Osteoblast (primary cell): ENCODE measurements at regions not wholly inside any gene's neighbourhood (a gene's known extent, or its start where the extent isn't known, plus 50 kb on each side); places are given as distances from the start of the nearest gene placed in this dataset.

ENCODE experiments used
- DNase-seq: peaks from one replicate; pipeline ENCODE4 v3.0.0; 2011; ENCODE audit warnings: low spot score, mixed read lengths; ENCODE audit not compliant: insufficient read length; ENCODE audit errors: missing footprints
- H2AFZ ChIP-seq: 2 replicates; pipeline ENCODE4 v1.6.0; 2011; ENCODE audit warnings: mild to moderate bottlenecking, low read length
- H3K27ac ChIP-seq: 2 replicates; pipeline ENCODE4 v1.5.1; 2011; ENCODE audit warnings: mild to moderate bottlenecking, low read depth, low read length, moderate library complexity
- H3K27me3 ChIP-seq: 2 replicates; pipeline ENCODE4 v1.6.0; 2012; ENCODE audit warnings: mild to moderate bottlenecking, control low read depth, inconsistent platforms, low read length, moderate library complexity; ENCODE audit not compliant: insufficient read depth
- H3K36me3 ChIP-seq: 2 replicates; pipeline ENCODE4 v1.5.1; 2011; ENCODE audit warnings: mild to moderate bottlenecking, low read length, control low read depth, moderate library complexity; ENCODE audit not compliant: insufficient read depth
- H3K4me1 ChIP-seq: 2 replicates; pipeline ENCODE4 v1.5.1; 2011; ENCODE audit warnings: mild to moderate bottlenecking, low read length, control low read depth, moderate library complexity; ENCODE audit not compliant: insufficient read depth
- H3K4me2 ChIP-seq: 2 replicates; pipeline ENCODE4 v1.6.0; 2011; ENCODE audit warnings: mild to moderate bottlenecking, low read length; ENCODE audit not compliant: insufficient read depth
- H3K4me3 ChIP-seq: fragments of 200-600 bp; sonication (generic); 3 replicates; pipeline ENCODE4 v1.5.1; 2012; ENCODE audit warnings: mild to moderate bottlenecking, low read length, inconsistent platforms; ENCODE audit not compliant: insufficient read depth
- H3K79me2 ChIP-seq: 2 replicates; pipeline ENCODE4 v1.6.0; 2012; ENCODE audit warnings: mild to moderate bottlenecking, low read length, control low read depth, inconsistent platforms; ENCODE audit not compliant: insufficient read depth
- H3K9me3 ChIP-seq: 2 replicates; pipeline ENCODE4 v1.5.1; 2011; ENCODE audit warnings: low read depth, low read length, control low read depth
- H4K20me1 ChIP-seq: 2 replicates; pipeline ENCODE4 v1.6.0; 2012; ENCODE audit warnings: mild to moderate bottlenecking, low read length, control low read depth; ENCODE audit not compliant: insufficient read depth
- TF ChIP-seq, protein P1 (sequence below): IDR thresholded peaks from 2 replicates; pipeline ENCODE4 v1.5.1; 2011; ENCODE audit warnings: mild to moderate bottlenecking, low read depth, low read length, moderate library complexity; ENCODE audit errors: extremely low read depth

DNA sequence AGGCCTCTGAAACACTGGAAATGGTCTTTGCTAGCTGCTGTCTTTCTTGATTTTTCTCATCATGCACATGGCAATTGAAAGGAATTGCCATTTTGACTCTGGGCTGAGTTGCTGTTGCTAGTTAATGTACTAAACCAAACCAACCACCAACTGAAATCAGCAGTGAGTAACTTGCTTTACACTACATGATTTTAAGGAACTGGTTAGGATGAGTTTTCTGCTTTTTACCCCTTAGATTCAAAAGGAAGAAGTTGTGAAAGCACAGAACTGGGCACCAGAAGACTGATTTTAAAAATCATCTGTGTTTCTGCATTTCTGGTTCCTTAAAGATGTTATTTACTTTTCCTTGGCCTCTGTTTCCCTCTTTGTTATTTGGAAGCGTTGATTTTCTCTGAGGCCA, 361.9 kb downstream of the HLX start:
- H3K79me2 ChIP-seq: no peaks in the 10 kb centered on the region
- H3K36me3 ChIP-seq: no peaks in the 10 kb centered on the region
- TF ChIP-seq, protein P1, sequence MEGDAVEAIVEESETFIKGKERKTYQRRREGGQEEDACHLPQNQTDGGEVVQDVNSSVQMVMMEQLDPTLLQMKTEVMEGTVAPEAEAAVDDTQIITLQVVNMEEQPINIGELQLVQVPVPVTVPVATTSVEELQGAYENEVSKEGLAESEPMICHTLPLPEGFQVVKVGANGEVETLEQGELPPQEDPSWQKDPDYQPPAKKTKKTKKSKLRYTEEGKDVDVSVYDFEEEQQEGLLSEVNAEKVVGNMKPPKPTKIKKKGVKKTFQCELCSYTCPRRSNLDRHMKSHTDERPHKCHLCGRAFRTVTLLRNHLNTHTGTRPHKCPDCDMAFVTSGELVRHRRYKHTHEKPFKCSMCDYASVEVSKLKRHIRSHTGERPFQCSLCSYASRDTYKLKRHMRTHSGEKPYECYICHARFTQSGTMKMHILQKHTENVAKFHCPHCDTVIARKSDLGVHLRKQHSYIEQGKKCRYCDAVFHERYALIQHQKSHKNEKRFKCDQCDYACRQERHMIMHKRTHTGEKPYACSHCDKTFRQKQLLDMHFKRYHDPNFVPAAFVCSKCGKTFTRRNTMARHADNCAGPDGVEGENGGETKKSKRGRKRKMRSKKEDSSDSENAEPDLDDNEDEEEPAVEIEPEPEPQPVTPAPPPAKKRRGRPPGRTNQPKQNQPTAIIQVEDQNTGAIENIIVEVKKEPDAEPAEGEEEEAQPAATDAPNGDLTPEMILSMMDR: no peak
- no peaks in the 10 kb centered on the region for H3K27me3 ChIP-seq
- no peaks in the 10 kb centered on the region for H3K4me1 ChIP-seq
- no peak overlapping the region for H2AFZ ChIP-seq
- DNase-seq: no peak
- H3K4me3 ChIP-seq: no peak overlapping the region
- H4K20me1 ChIP-seq: no peaks in the 10 kb centered on the region
- H3K9me3 ChIP-seq: no peaks in the 10 kb centered on the region
- no peak overlapping the region for H3K4me2 ChIP-seq
- H3K27ac ChIP-seq: no peak overlapping the region

DNA sequence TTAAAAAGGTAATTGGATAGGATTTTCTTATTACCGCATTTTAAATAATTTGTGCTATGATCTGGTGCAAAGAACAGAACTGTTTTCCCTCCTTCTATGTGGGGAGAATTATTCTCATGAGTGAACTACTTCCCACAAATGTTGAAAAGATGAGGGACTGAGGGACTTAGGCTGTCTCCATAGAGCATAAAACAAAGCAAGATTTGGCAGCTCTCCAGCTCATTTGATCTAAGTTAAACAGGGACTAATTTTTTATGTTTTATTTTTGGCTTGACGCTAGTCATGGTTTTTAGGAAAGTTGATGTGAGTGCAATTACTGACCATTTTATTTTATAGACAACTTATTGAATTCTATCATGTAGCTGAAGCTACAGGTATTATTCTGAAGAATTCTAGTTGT, 362.3 kb downstream of the HLX start:
- Histone ChIP-seq H3K79me2 (no peaks in the 10 kb centered on the region), H3K27me3 (no peaks in the 10 kb centered on the region), H3K4me2 (no peak overlapping the region), H3K9me3 (no peaks in the 10 kb centered on the region), H4K20me1 (no peaks in the 10 kb centered on the region), H3K36me3 (no peaks in the 10 kb centered on the region), H3K27ac (no peak overlapping the region), H2AFZ (no peak overlapping the region), H3K4me1 (no peaks in the 10 kb centered on the region), H3K4me3 (no peak overlapping the region)
- no peak for DNase-seq
- TF ChIP-seq, protein P1: no peak

DNA sequence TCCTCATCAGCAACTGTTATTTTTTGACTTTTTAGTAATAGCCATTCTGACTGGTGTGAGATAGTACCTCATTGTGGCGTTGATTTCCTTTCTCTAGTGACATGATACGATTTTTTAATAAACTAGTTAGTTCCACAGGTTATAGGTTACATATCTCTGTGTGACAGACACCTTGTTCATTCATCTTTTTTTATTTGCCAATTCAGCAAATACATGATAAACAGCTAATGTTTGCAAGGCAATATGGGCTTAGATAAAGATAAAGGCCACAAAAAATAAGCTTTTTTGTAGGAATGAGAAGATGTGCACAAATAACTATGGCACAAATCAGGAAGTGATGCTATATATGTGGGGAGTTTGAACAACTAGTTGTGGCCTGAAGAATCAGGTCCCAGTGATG, 366.8 kb downstream of the HLX start:
- DNase-seq: no peak
- Histone ChIP-seq H3K36me3 (no peaks in the 10 kb centered on the region), H3K79me2 (no peaks in the 10 kb centered on the region), H4K20me1 (no peaks in the 10 kb centered on the region), H2AFZ (no peak overlapping the region), H3K4me3 (no peak overlapping the region), H3K4me1 (no peaks in the 10 kb centered on the region), H3K27me3 (peaks cover 3% of the 10 kb centered on the region), H3K4me2 (no peak overlapping the region), H3K9me3 (no peaks in the 10 kb centered on the region), H3K27ac (no peak overlapping the region)
- TF ChIP-seq, protein P1: no peak

DNA sequence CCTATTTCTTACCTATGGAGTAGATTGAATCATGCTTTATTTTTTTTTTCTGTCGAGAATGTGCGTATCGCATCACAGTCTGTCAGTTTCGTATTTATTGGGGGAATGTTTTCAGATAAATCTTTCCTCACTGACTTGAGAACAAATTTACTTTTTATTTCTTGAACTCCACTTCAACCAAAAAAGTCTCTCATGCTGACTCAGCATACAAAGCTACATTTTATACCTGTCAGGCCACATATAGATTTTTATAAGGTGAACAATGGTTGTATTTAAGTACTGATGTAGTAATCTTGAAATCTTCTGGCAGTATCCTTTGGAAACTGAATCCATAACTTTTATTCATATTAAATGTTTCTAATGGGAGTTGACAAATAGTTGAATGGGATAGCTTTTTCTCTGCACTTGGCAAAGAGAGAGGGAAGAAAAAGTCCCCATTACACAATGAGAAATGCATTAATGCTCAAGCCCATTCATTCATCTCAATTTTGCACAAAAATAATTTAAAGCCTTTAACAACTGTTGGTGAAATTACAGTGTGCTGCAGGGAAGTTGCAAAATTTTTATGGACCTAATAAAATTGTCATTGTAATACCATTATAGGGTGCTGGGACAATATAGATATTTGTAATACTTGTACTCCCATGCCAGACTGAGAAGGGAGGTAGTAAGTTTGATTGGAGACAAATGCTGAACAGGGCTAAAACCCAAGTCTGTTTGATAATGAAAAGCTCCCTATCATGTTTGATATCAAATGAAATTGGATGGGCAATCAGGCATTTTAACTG, 367.6 kb downstream of the HLX start:
- Histone ChIP-seq H3K36me3 (no peaks in the 10 kb centered on the region), H3K79me2 (no peaks in the 10 kb centered on the region), H3K4me3 (no peak overlapping the region), H4K20me1 (no peaks in the 10 kb centered on the region), H3K27me3 (peaks cover 3% of the 10 kb centered on the region), H3K4me2 (no peak overlapping the region), H3K9me3 (no peaks in the 10 kb centered on the region), H2AFZ (no peak overlapping the region), H3K27ac (no peak overlapping the region), H3K4me1 (no peaks in the 10 kb centered on the region)
- DNase-seq: no peak
- TF ChIP-seq, protein P1: no peak
